HG03045 (cell line): ENCODE measurements at regions not wholly inside any gene's neighbourhood (a gene's known extent, or its start where the extent isn't known, plus 50 kb on each side); places are given as distances from the start of the nearest gene placed in this dataset.
"Not testable (repeated sequence)": the region's sequence is repeated elsewhere in the genome, so short reads cannot be mapped to it uniquely, and the experiment has no call there.

Source experiments
- ATAC-seq: cut with Tn5 transposase; IDR thresholded peaks from one replicate; pipeline ENCODE4 v1.9.1; 2021; ENCODE audit warnings: mild to moderate bottlenecking, moderate library complexity; ENCODE audit not compliant: unreplicated experiment

GRCh38 chr19:28075229-28075628, 1137.7 kb downstream of the UQCRFS1 start:
- no peak for ATAC-seq

GRCh38 chr19:28074773-28075172, 1138.2 kb downstream of the UQCRFS1 start:
- no peak for ATAC-seq

GRCh38 chr19:28067882-28068281, 1145.1 kb downstream of the UQCRFS1 start:
- no peak for ATAC-seq

- ATAC-seq, result no peak
These were observed 1146.0 kb downstream of the UQCRFS1 start for GRCh38 chr19:28066988-28067387.

- no peak for ATAC-seq
These were observed 1146.8 kb downstream of the UQCRFS1 start for GRCh38 chr19:28066161-28066560.

- no peak for ATAC-seq
These were observed 1147.9 kb downstream of the UQCRFS1 start for GRCh38 chr19:28065026-28065425.

- ATAC-seq, result no peak
These were observed 1149.2 kb downstream of the UQCRFS1 start for GRCh38 chr19:28063702-28064101.

- no peak for ATAC-seq
These were observed 1151.8 kb downstream of the UQCRFS1 start for GRCh38 chr19:28061111-28061510.

- ATAC-seq, result not testable (repeated sequence)
These were observed 1155.9 kb downstream of the UQCRFS1 start for GRCh38 chr19:28057026-28057425.

GRCh38 chr19:28051047-28051446, 1161.9 kb downstream of the UQCRFS1 start:
- no peak for ATAC-seq

- no peak for ATAC-seq
These were observed 1163.1 kb downstream of the UQCRFS1 start for GRCh38 chr19:28049875-28050274.

GRCh38 chr19:28046932-28047331, 1166.0 kb downstream of the UQCRFS1 start:
- no peak for ATAC-seq

- ATAC-seq, result no peak
These were observed 1167.3 kb downstream of the UQCRFS1 start for GRCh38 chr19:28045621-28046020.

- ATAC-seq, result no peak
These were observed 1168.5 kb downstream of the UQCRFS1 start for GRCh38 chr19:28044477-28044876.

GRCh38 chr19:28042516-28042915, 1170.4 kb downstream of the UQCRFS1 start:
- ATAC-seq, result no peak

- ATAC-seq, result no peak
These were observed 1173.1 kb downstream of the UQCRFS1 start for GRCh38 chr19:28039677-28040381.

GRCh38 chr19:28037186-28037585, 1175.8 kb downstream of the UQCRFS1 start:
- ATAC-seq, result no peak

GRCh38 chr19:28036486-28036885, 1176.5 kb downstream of the UQCRFS1 start:
- no peak for ATAC-seq

- no peak for ATAC-seq
These were observed 1178.0 kb downstream of the UQCRFS1 start for GRCh38 chr19:28034936-28035335.

GRCh38 chr19:28028881-28029444, 1184.0 kb downstream of the UQCRFS1 start:
- ATAC-seq, result no peak

- ATAC-seq, result no peak
These were observed 1185.8 kb downstream of the UQCRFS1 start for GRCh38 chr19:28027116-28027515.

GRCh38 chr19:28026636-28027035, 1186.3 kb downstream of the UQCRFS1 start:
- no peak for ATAC-seq

GRCh38 chr19:28024920-28025319, 1188.0 kb downstream of the UQCRFS1 start:
- ATAC-seq, result no peak
